Adrenal gland (tissue), 9 donors: ENCODE measurements at regions not wholly inside any gene's neighbourhood (a gene's known extent, or its start where the extent isn't known, plus 50 kb on each side); places are given as distances from the start of the nearest gene placed in this dataset.

Source experiments
- DNase-seq, 7 donors: peaks; one replicate each; pipeline ENCODE4 v3.0.0-alpha.2; 2019 to 2020
- H3K27ac ChIP-seq, 5 donors: fragments of 200-600 bp; sonication (generic) in 4 of 5; 1 replicate in 3 of 5; 2 replicates in 2 of 5; pipeline versions ENCODE4 v1.5.1 to v1.8.0; 2016 to 2020; ENCODE audit warnings: mild to moderate bottlenecking in 1 of 5
- H3K27me3 ChIP-seq: fragments of 200-600 bp; 2 replicates; pipeline ENCODE4 v1.8.0; 2021
- H3K36me3 ChIP-seq, 2 donors: fragments of 200-600 bp; replicated peaks in 1 of 2; 1 replicate in 1 of 2; 2 replicates in 1 of 2; pipeline versions ENCODE4 v1.5.1 to v1.8.0; 2018 to 2022
- H3K4me1 ChIP-seq, 2 donors: fragments of 200-600 bp; replicated peaks in 1 of 2; 1 replicate in 1 of 2; 2 replicates in 1 of 2; pipeline versions ENCODE4 v1.5.1 to v1.8.0; 2018 to 2021
- H3K4me3 ChIP-seq, 4 donors: fragments of 200-600 bp; sonication (generic) in 3 of 4; one replicate each; pipeline ENCODE4 v1.5.1; 2016 to 2018
- H3K9me3 ChIP-seq, 3 donors: fragments of 200-600 bp; sonication (generic) in 1 of 3; replicated peaks in 1 of 3; 1 replicate in 2 of 3; 2 replicates in 1 of 3; pipeline versions ENCODE4 v1.5.1 to v1.8.0; 2016 to 2021
- CTCF ChIP-seq, 6 experiments: fragments of 450-650 bp in 4 of 6; fragments of 200-600 bp in 2 of 6; sonication (generic) in 1 of 6; IDR thresholded peaks; 1 replicate in 5 of 6; 2 replicates in 1 of 6; pipeline versions ENCODE4 v1.5.1 to v1.8.0; 2016 to 2021; ENCODE audit warnings: antibody characterized with exemption in 6 of 6, mild to moderate bottlenecking in 2 of 6, moderate library complexity in 1 of 6
- POLR2A ChIP-seq, 2 donors: fragments of 450-650 bp; IDR thresholded peaks; one replicate each; pipeline ENCODE4 v1.6.1; 2017; ENCODE audit warnings: antibody characterized with exemption in 2 of 2, mild to moderate bottlenecking in 2 of 2, moderate library complexity in 1 of 2
- WGBS, 4 donors: extraction: QIAGEN DNeasy Blood & Tissue Kit in 2 of 4; methylation state at CpG; one replicate each; pipeline versions ENCODE4 v1.1.5 to v1.1.7; 2013 to 2017; 5-methylcytosine and 5-hydroxymethylcytosine counted together
- intact Hi-C, 2 donors: fragments of 100-400 bp; cut with DNase I; formaldehyde crosslinking; loops; one replicate each; pipeline versions ENCODE4 v1.14.1 to v1.15.0; 2022 to 2023
- donor health status: healthy with polysubstance abuse.
- donor health status: Bipolar disorder and iron deficiency.
- donor health status: DM: yes; HTN: yes; CAD: no.
- donor health status: DM: no; HTN: no; CAD: no.
- donor health status: DM: no; HTN: no; CAD: no.

- 63 to 77% (median 73%) methylated on average over 2 to 10 of the region's 10 CpGs for WGBS, 4 donors
- Histone ChIP-seq H3K36me3 (no peaks in the 10 kb centered on the region), H3K4me1 (no peaks in the 10 kb centered on the region), H3K27me3 (no peaks in the 10 kb centered on the region), H3K27ac (no peak overlapping the region), H3K9me3 (no peaks in the 10 kb centered on the region), H3K4me3 (no peak overlapping the region)
- TF ChIP-seq CTCF (IDR thresholded peaks at IDR 0.05) (no peak), POLR2A (IDR thresholded peaks at IDR 0.05) (no peak)
- no peak for DNase-seq
- intact Hi-C loops = no loop called here
These were observed 687.2 kb downstream of the FAM133A start for GRCh38 chrX:94361241-94361640.

DNA sequence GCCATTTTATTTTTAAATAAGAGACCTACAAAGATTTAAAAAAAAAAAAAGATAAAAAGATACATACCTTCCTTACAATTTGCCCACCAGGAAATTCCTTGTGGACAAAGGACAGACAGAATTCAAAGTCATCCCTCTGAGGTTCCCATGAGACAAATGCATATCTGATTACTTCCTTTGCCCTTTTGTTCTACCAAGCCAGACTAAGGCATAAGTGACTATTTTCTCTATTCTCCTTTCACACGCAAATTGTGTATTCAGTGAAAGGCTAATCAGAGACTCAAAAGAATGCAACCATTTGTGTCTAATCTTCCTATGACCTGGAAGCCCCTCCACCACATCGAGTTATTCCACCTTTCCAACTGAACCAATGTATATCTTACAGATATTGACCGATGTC is 691.7 kb downstream of the FAM133A start:
- intact Hi-C loops = no loop called here
- 70 to 91% (median 82%) methylated on average over 3 of the region's 3 CpGs for WGBS, 4 donors
- TF ChIP-seq POLR2A (IDR thresholded peaks at IDR 0.05) = no peak
- TF ChIP-seq CTCF (IDR thresholded peaks at IDR 0.05) = no peak

GRCh38 chrX:94366616-94367015 is 692.6 kb downstream of the FAM133A start:
- DNase-seq = no peak
- H3K4me1 ChIP-seq = no peaks in the 10 kb centered on the region
- WGBS, 4 donors = 52 to 72% (median 60%) methylated on average over 2 to 4 of the region's 4 CpGs
- TF ChIP-seq CTCF (IDR thresholded peaks at IDR 0.05) (no peak), POLR2A (IDR thresholded peaks at IDR 0.05) (no peak)
- H3K9me3 ChIP-seq = no peaks in the 10 kb centered on the region
- intact Hi-C loops = no loop called here
- no peak overlapping the region for H3K4me3 ChIP-seq
- H3K36me3 ChIP-seq = no peaks in the 10 kb centered on the region
- H3K27ac ChIP-seq = no peak overlapping the region
- H3K27me3 ChIP-seq = peaks cover 6% of the 10 kb centered on the region

More for the DNA sequence above, 691.7 kb downstream of the FAM133A start:
- no peak overlapping the region for H3K27ac ChIP-seq
- no peak for DNase-seq
- no peaks in the 10 kb centered on the region for H3K36me3 ChIP-seq
- H3K4me1 ChIP-seq = no peaks in the 10 kb centered on the region
- H3K4me3 ChIP-seq = no peak overlapping the region
- no peaks in the 10 kb centered on the region for H3K9me3 ChIP-seq
- H3K27me3 ChIP-seq = peaks cover 6% of the 10 kb centered on the region

DNA sequence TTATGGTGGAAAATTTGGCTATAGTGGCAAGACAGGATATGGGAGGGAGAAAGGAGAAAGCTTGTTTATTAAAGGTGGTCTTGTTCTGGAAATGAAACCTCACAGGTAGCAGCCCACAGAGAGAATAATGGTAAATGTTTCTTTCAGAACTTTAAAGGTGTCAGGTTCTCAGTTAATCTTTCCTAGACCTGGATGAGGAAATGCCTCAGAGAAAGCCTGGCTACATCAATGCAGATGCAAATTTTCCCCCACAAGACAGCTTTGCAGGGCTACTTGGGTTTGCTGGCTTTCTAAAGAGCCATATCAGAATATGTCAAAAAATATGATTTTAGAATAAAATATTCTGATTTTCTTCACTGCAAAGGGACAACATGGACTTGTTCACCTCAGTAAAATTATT is 715.0 kb downstream of the FAM133A start:
- H3K36me3 ChIP-seq = no peaks in the 10 kb centered on the region
- no peaks in the 10 kb centered on the region for H3K4me1 ChIP-seq
- no peak for DNase-seq
- no peaks in the 10 kb centered on the region for H3K27me3 ChIP-seq
- no peak overlapping the region for H3K4me3 ChIP-seq
- H3K9me3 ChIP-seq = no peaks in the 10 kb centered on the region
- TF ChIP-seq POLR2A (IDR thresholded peaks at IDR 0.05) = no peak
- no peak for TF ChIP-seq CTCF (IDR thresholded peaks at IDR 0.05)
- intact Hi-C loops = no loop called here
- no peak overlapping the region for H3K27ac ChIP-seq
